ENCODE measurements at regions not wholly inside any gene's neighbourhood (a gene's known extent, or its start where the extent isn't known, plus 50 kb on each side); places are given as distances from the start of the nearest gene placed in this dataset.

- TF ChIP-seq SUZ12 (IDR thresholded peaks at IDR 0.05; ENCODE audit: extremely low read depth, insufficient read depth, insufficient read length): no peak
- no peak for TF ChIP-seq YY1 (IDR thresholded peaks at IDR 0.05; ENCODE audit: insufficient read depth, insufficient read length)
- no peak for TF ChIP-seq ZNF274 (IDR thresholded peaks at IDR 0.05; ENCODE audit: low read depth, low read length)
- H3K27me3 ChIP-seq (ENCODE audit: insufficient read depth, insufficient read length): no peaks in the 10 kb centered on the region
- H3K9me3 ChIP-seq (ENCODE audit: insufficient read depth, low read length): no peaks in the 10 kb centered on the region
- no peak overlapping the region for H3K9ac ChIP-seq (ENCODE audit: insufficient read length, low read depth)
- no peak for DNase-seq (ENCODE audit: low read depth, low spot score)
- H3K4me3 ChIP-seq (ENCODE audit: insufficient read length, low read depth): no peak overlapping the region
- no peaks in the 10 kb centered on the region for H3K36me3 ChIP-seq (ENCODE audit: insufficient read depth, insufficient read length, low read length)
- no peaks in the 10 kb centered on the region for H3K4me1 ChIP-seq (ENCODE audit: insufficient read depth, insufficient read length)
Observed at GRCh38 chr5:56677690-56678305, 137.6 kb upstream of the MAP3K1 start.

- H3K9me3 ChIP-seq (ENCODE audit: insufficient read depth, low read length): no peaks in the 10 kb centered on the region
- no peak overlapping the region for H3K9ac ChIP-seq (ENCODE audit: insufficient read length, low read depth)
- H3K4me3 ChIP-seq (ENCODE audit: insufficient read length, low read depth): no peak overlapping the region
- H3K36me3 ChIP-seq (ENCODE audit: insufficient read depth, insufficient read length, low read length): no peaks in the 10 kb centered on the region
- no peaks in the 10 kb centered on the region for H3K4me1 ChIP-seq (ENCODE audit: insufficient read depth, insufficient read length)
- DNase-seq (ENCODE audit: low read depth, low spot score): no peak
- no peaks in the 10 kb centered on the region for H3K27me3 ChIP-seq (ENCODE audit: insufficient read depth, insufficient read length)
- no peak for TF ChIP-seq SUZ12 (IDR thresholded peaks at IDR 0.05; ENCODE audit: extremely low read depth, insufficient read depth, insufficient read length)
Observed at GRCh38 chr5:56676091-56676768, 139.1 kb upstream of the MAP3K1 start.

- H3K4me3 ChIP-seq (ENCODE audit: insufficient read length, low read depth): no peak overlapping the region
- peaks cover 1% of the 10 kb centered on the region for H3K4me1 ChIP-seq (ENCODE audit: insufficient read depth, insufficient read length)
- no peaks in the 10 kb centered on the region for H3K27me3 ChIP-seq (ENCODE audit: insufficient read depth, insufficient read length)
- no peaks in the 10 kb centered on the region for H3K9me3 ChIP-seq (ENCODE audit: insufficient read depth, low read length)
- H3K36me3 ChIP-seq (ENCODE audit: insufficient read depth, insufficient read length, low read length): no peaks in the 10 kb centered on the region
- H3K9ac ChIP-seq (ENCODE audit: insufficient read length, low read depth): no peak overlapping the region
- TF ChIP-seq SUZ12 (IDR thresholded peaks at IDR 0.05; ENCODE audit: extremely low read depth, insufficient read depth, insufficient read length) (no peak), ZNF274 (IDR thresholded peaks at IDR 0.05; ENCODE audit: low read depth, low read length) (no peak), YY1 (IDR thresholded peaks at IDR 0.05; ENCODE audit: insufficient read depth, insufficient read length) (no peak)
- no peak for DNase-seq (ENCODE audit: low read depth, low spot score)
Observed at GRCh38 chr5:56674441-56674840, 140.9 kb upstream of the MAP3K1 start.

- Histone ChIP-seq H3K27me3 (ENCODE audit: insufficient read depth, insufficient read length) (no peaks in the 10 kb centered on the region), H3K9me3 (ENCODE audit: insufficient read depth, low read length) (no peaks in the 10 kb centered on the region), H3K4me3 (ENCODE audit: insufficient read length, low read depth) (no peak overlapping the region), H3K9ac (ENCODE audit: insufficient read length, low read depth) (no peak overlapping the region), H3K36me3 (ENCODE audit: insufficient read depth, insufficient read length, low read length) (no peaks in the 10 kb centered on the region), H3K4me1 (ENCODE audit: insufficient read depth, insufficient read length) (peaks cover 6% of the 10 kb centered on the region)
- DNase-seq (ENCODE audit: low read depth, low spot score): no peak
- TF ChIP-seq SUZ12 (IDR thresholded peaks at IDR 0.05; ENCODE audit: extremely low read depth, insufficient read depth, insufficient read length): no peak
- TF ChIP-seq ZNF274 (IDR thresholded peaks at IDR 0.05; ENCODE audit: low read depth, low read length): no peak
- TF ChIP-seq YY1 (IDR thresholded peaks at IDR 0.05; ENCODE audit: insufficient read depth, insufficient read length): no peak
Observed at GRCh38 chr5:56673171-56673570, 142.2 kb upstream of the MAP3K1 start.

- no peak overlapping the region for H3K9ac ChIP-seq (ENCODE audit: insufficient read length, low read depth)
- no peak overlapping the region for H3K4me3 ChIP-seq (ENCODE audit: insufficient read length, low read depth)
- H3K9me3 ChIP-seq (ENCODE audit: insufficient read depth, low read length): no peaks in the 10 kb centered on the region; the same call in 1 of the 2 replicates
- DNase-seq (ENCODE audit: low read depth, low spot score): peak; percentile 46
- no peak for TF ChIP-seq SUZ12 (IDR thresholded peaks at IDR 0.05; ENCODE audit: extremely low read depth, insufficient read depth, insufficient read length)
- no peak for TF ChIP-seq YY1 (IDR thresholded peaks at IDR 0.05; ENCODE audit: insufficient read depth, insufficient read length)
- no peak for TF ChIP-seq ZNF274 (IDR thresholded peaks at IDR 0.05; ENCODE audit: low read depth, low read length)
- no peaks in the 10 kb centered on the region for H3K36me3 ChIP-seq (ENCODE audit: insufficient read depth, insufficient read length, low read length)
- H3K4me1 ChIP-seq (ENCODE audit: insufficient read depth, insufficient read length): peaks cover 6% of the 10 kb centered on the region
- H3K27me3 ChIP-seq (ENCODE audit: insufficient read depth, insufficient read length): no peaks in the 10 kb centered on the region
Observed at GRCh38 chr5:56671571-56671970, 143.8 kb upstream of the MAP3K1 start.

- H3K4me1 ChIP-seq (ENCODE audit: insufficient read depth, insufficient read length): peaks cover 6% of the 10 kb centered on the region
- no peak overlapping the region for H3K9ac ChIP-seq (ENCODE audit: insufficient read length, low read depth)
- H3K4me3 ChIP-seq (ENCODE audit: insufficient read length, low read depth): no peak overlapping the region
Observed at GRCh38 chr5:56670916-56671315, 144.4 kb upstream of the MAP3K1 start.

GRCh38 chr5:56669534-56670483 is 145.5 kb upstream of the MAP3K1 start:
- H3K9me3 ChIP-seq (ENCODE audit: insufficient read depth, low read length): peaks cover 15% of the 10 kb centered on the region
- TF ChIP-seq ZNF274 (IDR thresholded peaks at IDR 0.05; ENCODE audit: low read depth, low read length) (no peak), SUZ12 (IDR thresholded peaks at IDR 0.05; ENCODE audit: extremely low read depth, insufficient read depth, insufficient read length) (no peak), YY1 (IDR thresholded peaks at IDR 0.05; ENCODE audit: insufficient read depth, insufficient read length) (no peak)
- H3K4me1 ChIP-seq (ENCODE audit: insufficient read depth, insufficient read length): peaks cover 6% of the 10 kb centered on the region
- no peak overlapping the region for H3K4me3 ChIP-seq (ENCODE audit: insufficient read length, low read depth)
- DNase-seq (ENCODE audit: low read depth, low spot score): peak; percentile 28
- no peaks in the 10 kb centered on the region for H3K27me3 ChIP-seq (ENCODE audit: insufficient read depth, insufficient read length)
- H3K36me3 ChIP-seq (ENCODE audit: insufficient read depth, insufficient read length, low read length): no peaks in the 10 kb centered on the region
- peak overlapping the region; percentile 36 for H3K9ac ChIP-seq (ENCODE audit: insufficient read length, low read depth)

More at GRCh38 chr5:56670916-56671315, 144.4 kb upstream of the MAP3K1 start:
- TF ChIP-seq ZNF274 (IDR thresholded peaks at IDR 0.05; ENCODE audit: low read depth, low read length) (no peak), SUZ12 (IDR thresholded peaks at IDR 0.05; ENCODE audit: extremely low read depth, insufficient read depth, insufficient read length) (no peak), YY1 (IDR thresholded peaks at IDR 0.05; ENCODE audit: insufficient read depth, insufficient read length) (no peak)
- no peaks in the 10 kb centered on the region for H3K27me3 ChIP-seq (ENCODE audit: insufficient read depth, insufficient read length)
- H3K9me3 ChIP-seq (ENCODE audit: insufficient read depth, low read length): peaks cover 4% of the 10 kb centered on the region
- no peaks in the 10 kb centered on the region for H3K36me3 ChIP-seq (ENCODE audit: insufficient read depth, insufficient read length, low read length)
- no peak for DNase-seq (ENCODE audit: low read depth, low spot score)

Data from NT2/D1 (cell line).